Trophoblast cell (in vitro differentiated cells and primary cell): ENCODE measurements at regions not wholly inside any gene's neighbourhood (a gene's known extent, or its start where the extent isn't known, plus 50 kb on each side); places are given as distances from the start of the nearest gene placed in this dataset.

Experiments used
- DNase-seq, 2 donors: peaks; one replicate each; pipeline ENCODE4 v3.0.0-alpha.2; 2016
- H2AFZ ChIP-seq: 2 replicates; pipeline ENCODE4 v1.6.1; 2013; ENCODE audit warnings: low read length, moderate library complexity, mild to moderate bottlenecking; ENCODE audit not compliant: insufficient read depth, poor library complexity
- H2AK5ac ChIP-seq: 2 replicates; pipeline ENCODE4 v1.6.1; 2013; ENCODE audit warnings: mild to moderate bottlenecking, low read length
- H2BK120ac ChIP-seq: 2 replicates; pipeline ENCODE4 v1.6.1; 2013; ENCODE audit warnings: low read length, mild to moderate bottlenecking, moderate library complexity; ENCODE audit not compliant: insufficient read depth, poor library complexity
- H2BK12ac ChIP-seq: 2 replicates; pipeline ENCODE4 v1.6.1; 2013; ENCODE audit warnings: mild to moderate bottlenecking, low read length, moderate library complexity
- H2BK5ac ChIP-seq: 2 replicates; pipeline ENCODE4 v1.6.1; 2013; ENCODE audit warnings: low read length, low read depth, moderate library complexity, mild to moderate bottlenecking; ENCODE audit not compliant: poor library complexity
- H3K14ac ChIP-seq: 2 replicates; pipeline ENCODE4 v1.6.1; 2013; ENCODE audit warnings: mild to moderate bottlenecking, low read length
- H3K18ac ChIP-seq: 2 replicates; pipeline ENCODE4 v1.6.1; 2013; ENCODE audit warnings: mild to moderate bottlenecking, low read length
- H3K23ac ChIP-seq: 2 replicates; pipeline ENCODE4 v1.6.1; 2013; ENCODE audit warnings: low read length
- H3K27ac ChIP-seq: 2 replicates; pipeline ENCODE4 v1.5.1; 2013; ENCODE audit warnings: low read depth, mild to moderate bottlenecking, inconsistent platforms, low read length, moderate library complexity
- H3K27me3 ChIP-seq: 2 replicates; pipeline ENCODE4 v1.6.1; 2013; ENCODE audit warnings: inconsistent platforms, mild to moderate bottlenecking, low read length, moderate library complexity; ENCODE audit not compliant: insufficient read depth
- H3K36me3 ChIP-seq, 2 experiments: 1 replicate in 1 of 2; 2 replicates in 1 of 2; pipeline ENCODE4 v1.6.1; 2013; ENCODE audit warnings: low read length in 2 of 2, mild to moderate bottlenecking in 2 of 2, moderate library complexity in 1 of 2; ENCODE audit not compliant: insufficient read depth in 2 of 2, control insufficient read depth in 1 of 2
- H3K4ac ChIP-seq: 2 replicates; pipeline ENCODE4 v1.6.1; 2013; ENCODE audit warnings: low read depth, mild to moderate bottlenecking, low read length, moderate library complexity
- H3K4me1 ChIP-seq, 2 experiments: 1 replicate in 1 of 2; 2 replicates in 1 of 2; pipeline ENCODE4 v1.6.1; 2013; ENCODE audit warnings: low read length in 2 of 2, mild to moderate bottlenecking in 2 of 2, moderate library complexity in 1 of 2; ENCODE audit not compliant: insufficient read depth in 2 of 2, control insufficient read depth in 1 of 2
- H3K4me2 ChIP-seq: 2 replicates; pipeline ENCODE4 v1.6.1; 2013; ENCODE audit warnings: inconsistent platforms, mild to moderate bottlenecking, low read length, moderate library complexity
- H3K4me3 ChIP-seq: 2 replicates; pipeline ENCODE4 v1.5.1; 2013; ENCODE audit warnings: mild to moderate bottlenecking, low read depth, low read length, inconsistent platforms
- H3K79me1 ChIP-seq: one replicate; pipeline ENCODE4 v1.6.1; 2013; ENCODE audit warnings: low read length
- H3K79me2 ChIP-seq: 2 replicates; pipeline ENCODE4 v1.6.1; 2013; ENCODE audit warnings: low read length, mild to moderate bottlenecking; ENCODE audit not compliant: control insufficient read depth, insufficient read depth, poor library complexity
- H3K9ac ChIP-seq: 2 replicates; pipeline ENCODE4 v1.6.1; 2013; ENCODE audit warnings: mild to moderate bottlenecking, low read length
- H3K9me3 ChIP-seq: 2 replicates; pipeline ENCODE4 v1.6.1; 2013; ENCODE audit warnings: low read depth, mild to moderate bottlenecking, control low read depth, inconsistent platforms, low read length; ENCODE audit not compliant: insufficient read depth
- H4K12ac ChIP-seq: 2 replicates; pipeline ENCODE4 v1.6.1; 2013; ENCODE audit warnings: low read depth, mild to moderate bottlenecking, low read length, moderate library complexity
- H4K8ac ChIP-seq: 2 replicates; pipeline ENCODE4 v1.6.1; 2013; ENCODE audit warnings: low read depth, mild to moderate bottlenecking, low read length, moderate library complexity
- H4K91ac ChIP-seq: one replicate; pipeline ENCODE4 v1.6.1; 2013; ENCODE audit warnings: low read depth, mild to moderate bottlenecking, low read length, moderate library complexity
- WGBS: extraction: QIAGEN DNeasy Blood & Tissue Kit; methylation state at CpG from one replicate; pipeline ENCODE4 v1.1.7; 2013; ENCODE audit warnings: missing lambda C conversion rate; ENCODE audit not compliant: insufficient read length, insufficient coverage; ENCODE audit errors: extremely low coverage; 5-methylcytosine and 5-hydroxymethylcytosine counted together

DNA sequence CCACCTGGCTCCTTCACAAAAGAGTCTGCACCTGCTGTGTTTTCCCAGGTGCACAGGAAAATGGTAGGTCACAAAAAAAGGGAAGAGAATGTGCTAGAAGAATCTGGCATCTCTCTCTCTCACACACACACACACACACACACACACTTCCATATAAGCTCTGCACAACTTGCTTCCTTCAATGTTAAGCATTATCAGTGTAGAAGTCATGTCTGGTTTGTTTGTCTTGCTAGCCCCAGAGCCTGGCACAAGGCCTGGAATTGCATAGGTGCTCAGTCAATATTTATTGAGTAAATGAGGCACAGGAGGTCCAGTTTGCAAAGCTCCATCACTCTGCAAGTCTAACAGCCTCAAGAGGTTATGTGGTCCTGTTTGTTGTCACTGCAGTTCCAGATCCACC lies 867.3 kb upstream of the AUTS2 start:
- H2AK5ac ChIP-seq: no peak overlapping the region
- no peaks in the 10 kb centered on the region for H3K27me3 ChIP-seq
- H3K4me1 ChIP-seq: no peaks in the 10 kb centered on the region
- DNase-seq: no peak
- H2BK120ac ChIP-seq: no peak overlapping the region
- H3K14ac ChIP-seq: no peak overlapping the region
- no peaks in the 10 kb centered on the region for H3K79me1 ChIP-seq
- no peak overlapping the region for H4K12ac ChIP-seq
- no peak overlapping the region for H3K4me2 ChIP-seq
- no peak overlapping the region for H4K91ac ChIP-seq
- no peak overlapping the region for H3K4me3 ChIP-seq
- H3K9ac ChIP-seq: no peak overlapping the region
- no peak overlapping the region for H3K4ac ChIP-seq
- no peaks in the 10 kb centered on the region for H3K36me3 ChIP-seq
- no peak overlapping the region for H3K18ac ChIP-seq
- no peak overlapping the region for H4K8ac ChIP-seq
- H2BK12ac ChIP-seq: no peak overlapping the region
- H3K27ac ChIP-seq: no peak overlapping the region
- H3K9me3 ChIP-seq: no peaks in the 10 kb centered on the region
- no peak overlapping the region for H2BK5ac ChIP-seq
- H3K23ac ChIP-seq: no peak overlapping the region
- no peak overlapping the region for H2AFZ ChIP-seq
- H3K79me2 ChIP-seq: no peaks in the 10 kb centered on the region

DNA sequence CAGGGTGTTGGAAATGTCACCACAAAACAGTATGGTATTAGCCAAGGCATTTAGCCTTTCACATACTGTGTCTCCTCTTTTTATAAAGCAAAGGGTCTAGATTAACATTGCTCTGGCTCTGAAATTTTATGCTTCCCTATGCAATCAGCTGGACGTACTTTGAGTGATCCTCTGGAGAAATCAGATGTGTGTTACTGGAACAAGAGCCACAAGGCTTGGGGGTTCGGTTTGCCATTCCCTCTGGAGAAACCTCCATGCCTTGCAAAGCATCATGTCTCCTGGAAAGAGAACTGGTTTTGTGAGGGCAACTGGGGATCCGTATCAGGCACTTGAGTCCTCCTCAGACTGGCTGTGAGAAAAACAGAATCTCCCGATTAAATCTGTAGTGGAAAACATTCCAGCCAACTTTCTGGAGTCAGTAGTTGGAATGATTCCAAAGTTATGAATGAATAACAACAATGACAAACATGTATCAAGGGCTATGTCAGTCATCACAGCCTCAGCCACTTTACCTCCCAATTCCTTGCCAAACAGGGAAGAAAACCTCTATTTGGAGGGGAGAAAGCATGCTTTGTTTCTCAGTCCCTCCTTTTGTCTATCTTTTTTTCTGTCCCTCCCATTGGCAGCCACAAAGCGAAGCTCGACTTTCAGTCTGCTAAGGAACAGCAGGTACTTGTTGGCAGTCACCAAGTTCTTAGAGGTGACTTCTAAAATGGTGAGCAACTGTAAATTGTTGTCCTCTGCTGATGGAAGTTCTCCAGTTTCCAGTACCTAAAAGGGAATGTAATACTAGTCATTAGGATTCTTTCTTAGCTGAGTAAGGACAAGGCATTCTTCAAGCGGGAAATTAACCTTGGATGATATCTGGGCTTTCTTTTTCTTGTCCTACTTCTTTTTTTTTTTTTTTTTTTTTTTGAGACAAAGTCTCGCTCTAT lies 864.8 kb upstream of the AUTS2 start:
- Histone ChIP-seq H3K4ac (no peak overlapping the region), H4K91ac (no peak overlapping the region), H2AK5ac (no peak overlapping the region), H3K27ac (no peak overlapping the region), H2BK12ac (no peak overlapping the region), H2BK120ac (no peak overlapping the region), H3K4me3 (no peak overlapping the region), H3K79me2 (no peaks in the 10 kb centered on the region), H3K18ac (no peak overlapping the region), H3K4me2 (no peak overlapping the region), H3K79me1 (no peaks in the 10 kb centered on the region), H4K12ac (no peak overlapping the region), H2BK5ac (no peak overlapping the region), H3K23ac (no peak overlapping the region), H3K36me3 (no peaks in the 10 kb centered on the region), H3K4me1 (no peaks in the 10 kb centered on the region), H3K9me3 (no peaks in the 10 kb centered on the region), H4K8ac (no peak overlapping the region), H3K9ac (no peak overlapping the region), H3K27me3 (no peaks in the 10 kb centered on the region), H2AFZ (no peak overlapping the region), H3K14ac (no peak overlapping the region)
- no CpG with 5 or more reads among the region's 8 CpGs for WGBS
- no peak for DNase-seq

DNA sequence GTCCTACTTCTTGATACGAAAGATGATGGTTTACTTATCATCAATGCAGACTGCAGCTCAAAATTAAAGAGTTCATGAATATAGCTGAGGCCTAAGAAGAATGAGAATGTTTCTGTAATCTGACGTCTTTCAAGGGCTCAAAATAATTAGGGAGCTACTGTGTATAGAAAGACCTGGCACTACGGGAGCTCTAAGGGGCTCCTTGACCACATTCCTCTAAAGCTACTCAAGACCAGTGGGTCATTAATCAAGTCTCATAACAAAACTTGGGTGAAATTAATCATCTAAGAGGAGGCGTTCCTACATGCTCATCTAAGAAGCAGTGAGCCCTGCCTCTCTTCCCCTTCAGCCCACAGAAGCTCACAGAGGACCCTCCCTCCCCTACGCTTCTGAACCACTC lies 863.8 kb upstream of the AUTS2 start:
- H2AK5ac ChIP-seq: no peak overlapping the region
- no peaks in the 10 kb centered on the region for H3K79me2 ChIP-seq
- H3K14ac ChIP-seq: no peak overlapping the region
- H3K36me3 ChIP-seq: no peaks in the 10 kb centered on the region
- no peak overlapping the region for H3K18ac ChIP-seq
- no peak overlapping the region for H2AFZ ChIP-seq
- H2BK5ac ChIP-seq: no peak overlapping the region
- no peak overlapping the region for H3K9ac ChIP-seq
- H3K79me1 ChIP-seq: no peaks in the 10 kb centered on the region
- H2BK12ac ChIP-seq: no peak overlapping the region
- H3K4ac ChIP-seq: no peak overlapping the region
- no peak overlapping the region for H3K4me2 ChIP-seq
- H3K9me3 ChIP-seq: no peaks in the 10 kb centered on the region
- H3K27ac ChIP-seq: no peak overlapping the region
- H4K91ac ChIP-seq: no peak overlapping the region
- H3K4me1 ChIP-seq: no peaks in the 10 kb centered on the region
- H4K12ac ChIP-seq: no peak overlapping the region
- no CpG with 5 or more reads among the region's 5 CpGs for whole genome bisulfite sequencing
- H4K8ac ChIP-seq: no peak overlapping the region
- no peaks in the 10 kb centered on the region for H3K27me3 ChIP-seq
- no peak overlapping the region for H2BK120ac ChIP-seq
- DNase-seq: no peak
- H3K23ac ChIP-seq: no peak overlapping the region
- no peak overlapping the region for H3K4me3 ChIP-seq

DNA sequence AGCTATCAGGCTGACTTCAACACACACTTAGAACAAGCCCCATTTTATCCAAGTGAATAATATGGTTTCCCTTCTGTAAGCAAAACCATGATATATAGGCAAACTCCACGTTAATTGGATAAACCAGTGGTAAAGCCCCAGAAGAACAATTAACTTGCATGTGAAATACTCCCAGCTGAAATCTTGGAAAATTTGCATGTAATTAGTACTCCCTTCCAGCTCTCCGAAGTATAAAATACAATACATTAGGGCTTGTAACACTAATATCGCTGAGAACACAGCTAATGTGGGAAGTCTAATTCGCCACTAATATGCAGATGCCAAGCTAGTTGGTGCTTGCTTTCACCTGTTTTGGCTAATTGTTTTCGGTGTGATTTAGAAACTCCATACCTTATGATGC lies 859.0 kb upstream of the AUTS2 start:
- H3K9me3 ChIP-seq: no peaks in the 10 kb centered on the region
- no peaks in the 10 kb centered on the region for H3K4me1 ChIP-seq
- no peaks in the 10 kb centered on the region for H3K36me3 ChIP-seq
- H2BK12ac ChIP-seq: no peak overlapping the region
- H2AFZ ChIP-seq: no peak overlapping the region
- H2BK120ac ChIP-seq: no peak overlapping the region
- H3K4me3 ChIP-seq: no peak overlapping the region
- H4K12ac ChIP-seq: no peak overlapping the region
- no peak overlapping the region for H3K9ac ChIP-seq
- no peaks in the 10 kb centered on the region for H3K27me3 ChIP-seq
- no peak overlapping the region for H3K18ac ChIP-seq
- no peak overlapping the region for H3K14ac ChIP-seq
- no peak overlapping the region for H4K91ac ChIP-seq
- no peak overlapping the region for H3K4ac ChIP-seq
- no peak overlapping the region for H4K8ac ChIP-seq
- no peaks in the 10 kb centered on the region for H3K79me2 ChIP-seq
- WGBS: no CpG with 5 or more reads among the region's 5 CpGs
- H3K27ac ChIP-seq: no peak overlapping the region
- H3K79me1 ChIP-seq: no peaks in the 10 kb centered on the region
- H2AK5ac ChIP-seq: no peak overlapping the region
- no peak overlapping the region for H2BK5ac ChIP-seq
- H3K23ac ChIP-seq: no peak overlapping the region
- DNase-seq: no peak
- H3K4me2 ChIP-seq: no peak overlapping the region
